HG03439 (cell line): ENCODE measurements at regions not wholly inside any gene's neighbourhood (a gene's known extent, or its start where the extent isn't known, plus 50 kb on each side); places are given as distances from the start of the nearest gene placed in this dataset.

Experiments used
- ATAC-seq: cut with Tn5 transposase; IDR thresholded peaks from one replicate; pipeline ENCODE4 v1.9.1; 2021; ENCODE audit warnings: mild to moderate bottlenecking, moderate library complexity; ENCODE audit not compliant: unreplicated experiment

GRCh38 chr5:161134956-161135355 lies 282.9 kb upstream of the ATP10B start:
- ATAC-seq = no peak

GRCh38 chr5:161134083-161134482 lies 282.1 kb upstream of the ATP10B start:
- ATAC-seq = no peak

GRCh38 chr5:161115941-161116340 lies 263.9 kb upstream of the ATP10B start:
- ATAC-seq = no peak

- no peak for ATAC-seq
These were observed 260.4 kb upstream of the ATP10B start for GRCh38 chr5:161112371-161112770.

GRCh38 chr5:161105525-161105924 lies 253.5 kb upstream of the ATP10B start:
- no peak for ATAC-seq

GRCh38 chr5:161098516-161098915 lies 246.5 kb upstream of the ATP10B start:
- ATAC-seq = no peak

GRCh38 chr5:161096581-161096980 lies 244.6 kb upstream of the ATP10B start:
- ATAC-seq = no peak

- no peak for ATAC-seq
These were observed 243.9 kb upstream of the ATP10B start for GRCh38 chr5:161095953-161096352.

- ATAC-seq = no peak
These were observed 242.4 kb upstream of the ATP10B start for GRCh38 chr5:161094411-161094810.

GRCh38 chr5:161093100-161093499 lies 241.1 kb upstream of the ATP10B start:
- no peak for ATAC-seq

GRCh38 chr5:161089569-161089968 lies 237.6 kb upstream of the ATP10B start:
- no peak for ATAC-seq

- ATAC-seq = no peak
These were observed 234.4 kb upstream of the ATP10B start for GRCh38 chr5:161086461-161086860.

- ATAC-seq = no peak
These were observed 233.0 kb upstream of the ATP10B start for GRCh38 chr5:161085056-161085455.

- no peak for ATAC-seq
These were observed 232.1 kb upstream of the ATP10B start for GRCh38 chr5:161084115-161084514.

GRCh38 chr5:161078793-161079192 lies 226.8 kb upstream of the ATP10B start:
- ATAC-seq = no peak

GRCh38 chr5:161077936-161078545 lies 226.0 kb upstream of the ATP10B start:
- ATAC-seq = no peak

- no peak for ATAC-seq
These were observed 225.5 kb upstream of the ATP10B start for GRCh38 chr5:161077496-161077895.

GRCh38 chr5:161064781-161065180 lies 212.8 kb upstream of the ATP10B start:
- ATAC-seq = no peak

GRCh38 chr5:161064297-161064696 lies 212.3 kb upstream of the ATP10B start:
- ATAC-seq = no peak

GRCh38 chr5:161058781-161059180 lies 206.8 kb upstream of the ATP10B start:
- ATAC-seq = no peak

- no peak for ATAC-seq
These were observed 200.0 kb upstream of the ATP10B start for GRCh38 chr5:161051920-161052500.

- ATAC-seq = no peak
These were observed 195.0 kb upstream of the ATP10B start for GRCh38 chr5:161047024-161047423.

GRCh38 chr5:161042862-161043261 lies 190.9 kb upstream of the ATP10B start:
- no peak for ATAC-seq
